Uterus (tissue), 3 donors: ENCODE measurements at regions not wholly inside any gene's neighbourhood (a gene's known extent, or its start where the extent isn't known, plus 50 kb on each side); places are given as distances from the start of the nearest gene placed in this dataset.
"Not testable (repeated sequence)": the region's sequence is repeated elsewhere in the genome, so short reads cannot be mapped to it uniquely, and the experiment has no call there.

Experiments used
- DNase-seq, 2 donors: peaks; one replicate each; pipeline ENCODE4 v3.0.0-alpha.2; 2019 to 2020
- H3K27ac ChIP-seq, 2 donors: fragments of 200-600 bp; sonication (generic); 1 replicate in 1 of 2; 2 replicates in 1 of 2; pipeline ENCODE4 v1.5.1; 2016 to 2018
- H3K27me3 ChIP-seq, 2 donors: fragments of 200-600 bp; sonication (generic); one replicate each; pipeline ENCODE4 v1.5.1; 2018 to 2019; ENCODE audit warnings: control low read depth in 1 of 2
- H3K36me3 ChIP-seq, 2 donors: fragments of 200-600 bp; sonication (generic); one replicate each; pipeline ENCODE4 v1.5.1; 2019; ENCODE audit warnings: control low read depth in 1 of 2
- H3K4me1 ChIP-seq, 2 donors: fragments of 200-600 bp; sonication (generic); one replicate each; pipeline ENCODE4 v1.5.1; 2018 to 2019; ENCODE audit warnings: control low read depth in 1 of 2
- H3K4me3 ChIP-seq, 2 donors: fragments of 200-600 bp; sonication (generic); 1 replicate in 1 of 2; 2 replicates in 1 of 2; pipeline ENCODE4 v1.5.1; 2018 to 2019; ENCODE audit warnings: mild to moderate bottlenecking in 1 of 2
- H3K9me3 ChIP-seq, 2 donors: fragments of 200-600 bp; sonication (generic); one replicate each; pipeline ENCODE4 v1.5.1; 2019; ENCODE audit warnings: control low read depth in 1 of 2
- POLR2A ChIP-seq, 2 donors: fragments of 450-650 bp; IDR thresholded peaks; one replicate each; pipeline ENCODE4 v1.6.1; 2016; ENCODE audit warnings: antibody characterized with exemption in 2 of 2, mild to moderate bottlenecking in 1 of 2, moderate library complexity in 1 of 2
- intact Hi-C: fragments of 100-400 bp; cut with DNase I; formaldehyde crosslinking; loops from one replicate; pipeline ENCODE4 v1.15.1; 2023; ENCODE audit warnings: low total_unique reads
- TF ChIP-seq, protein P1 (sequence below), 4 experiments: fragments of 200-600 bp in 2 of 4; fragments of 450-650 bp in 2 of 4; sonication (generic) in 2 of 4; IDR thresholded peaks; one replicate each; pipeline ENCODE4 v1.5.1; 2016 to 2019; ENCODE audit warnings: antibody characterized with exemption in 4 of 4, mild to moderate bottlenecking in 2 of 4, moderate library complexity in 1 of 4
- donor health status: DM: yes; HTN: yes; CAD: no.

DNA sequence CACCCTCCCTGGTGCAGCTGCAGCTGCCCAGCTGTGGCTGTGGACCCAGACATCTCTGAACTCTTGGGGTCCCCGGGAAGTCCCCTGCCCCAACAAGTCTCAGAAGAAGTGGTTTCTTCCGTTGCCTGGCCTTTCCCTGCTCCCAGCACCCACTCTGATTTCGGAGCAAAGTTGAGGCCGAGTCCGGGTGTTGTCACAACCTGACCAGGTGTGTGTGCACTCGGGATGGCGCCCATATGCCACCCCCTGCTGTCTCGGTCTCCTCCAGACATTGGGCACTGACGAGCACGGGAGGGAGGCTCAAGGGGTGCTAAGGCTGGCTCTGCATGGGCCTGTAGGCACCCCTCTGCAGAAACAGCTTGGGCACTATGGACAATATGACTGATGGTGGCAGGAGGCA, 1055.3 kb downstream of the REEP3 start:
- H3K9me3 ChIP-seq = no peaks in the 10 kb centered on the region
- TF ChIP-seq, protein P1, sequence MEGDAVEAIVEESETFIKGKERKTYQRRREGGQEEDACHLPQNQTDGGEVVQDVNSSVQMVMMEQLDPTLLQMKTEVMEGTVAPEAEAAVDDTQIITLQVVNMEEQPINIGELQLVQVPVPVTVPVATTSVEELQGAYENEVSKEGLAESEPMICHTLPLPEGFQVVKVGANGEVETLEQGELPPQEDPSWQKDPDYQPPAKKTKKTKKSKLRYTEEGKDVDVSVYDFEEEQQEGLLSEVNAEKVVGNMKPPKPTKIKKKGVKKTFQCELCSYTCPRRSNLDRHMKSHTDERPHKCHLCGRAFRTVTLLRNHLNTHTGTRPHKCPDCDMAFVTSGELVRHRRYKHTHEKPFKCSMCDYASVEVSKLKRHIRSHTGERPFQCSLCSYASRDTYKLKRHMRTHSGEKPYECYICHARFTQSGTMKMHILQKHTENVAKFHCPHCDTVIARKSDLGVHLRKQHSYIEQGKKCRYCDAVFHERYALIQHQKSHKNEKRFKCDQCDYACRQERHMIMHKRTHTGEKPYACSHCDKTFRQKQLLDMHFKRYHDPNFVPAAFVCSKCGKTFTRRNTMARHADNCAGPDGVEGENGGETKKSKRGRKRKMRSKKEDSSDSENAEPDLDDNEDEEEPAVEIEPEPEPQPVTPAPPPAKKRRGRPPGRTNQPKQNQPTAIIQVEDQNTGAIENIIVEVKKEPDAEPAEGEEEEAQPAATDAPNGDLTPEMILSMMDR (IDR thresholded peaks at IDR 0.05) = no peak
- TF ChIP-seq POLR2A (IDR thresholded peaks at IDR 0.05) = no peak
- DNase-seq = no peak

DNA sequence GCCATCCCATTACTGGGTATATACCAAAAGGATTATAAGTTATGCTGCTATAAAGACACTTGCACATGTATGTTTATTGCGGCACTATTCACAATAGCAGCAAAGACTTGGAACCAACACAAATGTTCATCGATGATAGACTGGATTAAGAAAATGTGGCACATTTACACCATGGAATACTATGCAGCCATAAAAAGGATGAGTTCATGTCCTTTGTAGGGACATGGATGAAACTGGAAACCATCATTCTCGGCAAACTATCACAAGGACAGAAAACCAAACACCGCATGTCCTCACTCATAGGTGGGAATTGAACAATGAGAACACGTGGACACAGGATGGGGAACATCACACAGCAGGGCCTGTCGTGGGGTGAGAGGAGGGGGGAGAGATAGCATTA, 1057.6 kb downstream of the REEP3 start:
- H3K27me3 ChIP-seq, H3K4me3 ChIP-seq, H3K9me3 ChIP-seq, H3K36me3 ChIP-seq, DNase-seq, H3K4me1 ChIP-seq, H3K27ac ChIP-seq, intact Hi-C loops: not testable (repeated sequence)

More for the DNA sequence above, 1055.3 kb downstream of the REEP3 start:
- Histone ChIP-seq H3K27ac (no peak overlapping the region), H3K4me3 (no peak overlapping the region), H3K36me3 (no peaks in the 10 kb centered on the region), H3K27me3 (no peaks in the 10 kb centered on the region), H3K4me1 (no peaks in the 10 kb centered on the region)
- intact Hi-C loops = no loop called here

DNA sequence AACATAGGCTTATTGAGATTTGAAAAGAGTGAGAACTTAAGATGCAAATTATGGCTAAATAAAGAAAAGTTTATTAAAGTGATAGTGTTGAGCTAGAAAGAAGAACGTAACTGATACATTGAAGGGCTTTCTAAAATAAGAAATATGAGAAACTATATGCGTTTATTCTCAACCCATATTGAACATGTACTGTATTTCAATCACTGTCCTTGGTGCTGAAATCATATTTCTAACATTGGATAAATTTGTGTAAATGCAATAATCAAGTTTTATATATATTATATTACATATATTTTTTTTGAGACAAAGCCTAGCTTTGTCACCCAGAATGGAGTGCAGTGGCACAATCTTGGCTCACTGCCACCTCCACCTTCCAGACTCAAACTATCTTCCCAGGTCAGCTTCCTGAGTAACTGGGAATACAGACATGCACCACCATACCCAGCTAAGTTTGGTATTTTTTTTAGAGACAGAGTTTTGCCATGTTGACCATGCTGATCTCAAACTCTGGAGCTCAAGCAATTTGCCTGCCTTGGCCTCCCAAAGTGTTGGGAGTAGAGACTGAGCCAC, 1065.8 kb downstream of the REEP3 start:
- intact Hi-C loops = no loop called here
- Histone ChIP-seq H3K27me3 (no peaks in the 10 kb centered on the region), H3K36me3 (no peaks in the 10 kb centered on the region), H3K4me1 (no peaks in the 10 kb centered on the region), H3K27ac (no peak overlapping the region), H3K9me3 (no peaks in the 10 kb centered on the region), H3K4me3 (no peak overlapping the region)
- TF ChIP-seq, protein P1 (IDR thresholded peaks at IDR 0.05) = no peak
- no peak for TF ChIP-seq POLR2A (IDR thresholded peaks at IDR 0.05)
- no peak for DNase-seq

DNA sequence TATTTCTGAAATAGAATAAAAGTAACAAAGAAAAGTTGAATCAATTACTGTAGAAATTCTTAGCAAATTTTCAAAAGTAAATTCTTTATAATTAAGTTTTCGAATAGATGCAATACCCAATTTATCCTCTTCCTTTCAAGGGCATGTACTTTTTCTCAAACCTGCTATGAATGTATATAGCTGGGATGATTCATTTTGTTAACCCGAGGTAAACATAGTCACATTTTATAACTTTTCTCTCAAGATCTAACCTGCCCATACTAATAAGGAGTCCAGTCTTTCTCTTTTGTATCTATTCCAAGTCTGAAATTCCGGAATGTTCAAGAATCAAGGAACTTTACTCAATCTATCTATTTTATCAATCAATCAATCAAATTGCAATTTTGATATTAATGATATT, 1072.9 kb downstream of the REEP3 start:
- TF ChIP-seq, protein P1 (IDR thresholded peaks at IDR 0.05) = no peak
- TF ChIP-seq POLR2A (IDR thresholded peaks at IDR 0.05) = no peak
- intact Hi-C loops = no loop called here
- Histone ChIP-seq H3K36me3 (no peaks in the 10 kb centered on the region), H3K9me3 (no peaks in the 10 kb centered on the region), H3K4me3 (no peak overlapping the region), H3K4me1 (no peaks in the 10 kb centered on the region), H3K27me3 (no peaks in the 10 kb centered on the region), H3K27ac (no peak overlapping the region)
- DNase-seq = no peak

DNA sequence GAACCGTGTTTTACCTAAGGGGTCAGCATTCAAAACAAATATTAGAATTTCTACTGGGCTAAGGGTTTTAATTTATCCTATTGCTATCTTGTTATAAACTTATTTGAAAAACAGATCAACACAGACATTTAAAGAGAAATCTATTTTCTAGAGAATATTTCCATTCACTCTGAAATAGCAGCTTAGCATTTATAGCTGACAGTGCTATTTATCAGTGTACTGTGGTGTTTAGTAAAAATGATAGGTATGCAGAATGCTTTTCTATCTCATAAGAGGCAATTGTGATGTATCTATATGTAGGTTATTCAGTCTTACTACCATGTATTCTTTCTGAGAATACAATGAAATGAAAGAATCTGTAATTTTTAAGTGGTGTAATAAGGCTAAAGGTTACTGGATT, 1077.4 kb downstream of the REEP3 start:
- DNase-seq = no peak
- Histone ChIP-seq H3K9me3 (no peaks in the 10 kb centered on the region), H3K4me3 (no peak overlapping the region), H3K36me3 (no peaks in the 10 kb centered on the region), H3K27ac (no peak overlapping the region), H3K4me1 (no peaks in the 10 kb centered on the region), H3K27me3 (no peaks in the 10 kb centered on the region)
- TF ChIP-seq, protein P1 (IDR thresholded peaks at IDR 0.05) = no peak
- no peak for TF ChIP-seq POLR2A (IDR thresholded peaks at IDR 0.05)
- intact Hi-C loops = no loop called here

DNA sequence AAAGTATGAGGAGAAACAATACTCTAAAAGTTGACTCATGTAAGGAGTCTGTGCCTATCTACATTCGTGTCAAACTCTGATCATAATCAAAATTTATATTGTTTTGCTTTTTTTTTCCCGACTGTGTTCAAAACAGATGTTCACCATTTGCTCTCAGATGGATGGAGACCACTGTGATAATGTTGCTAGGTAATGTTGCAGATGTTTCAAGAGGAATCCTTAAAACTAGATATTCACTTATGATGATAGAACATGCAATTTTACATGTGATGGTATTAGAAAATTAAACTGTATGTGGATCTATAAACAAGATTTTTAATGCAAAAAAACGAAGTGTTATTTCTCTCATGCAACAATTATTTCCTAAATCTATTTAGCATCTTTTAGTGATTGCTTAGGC, 1080.1 kb downstream of the REEP3 start:
- no peak for DNase-seq
- Histone ChIP-seq H3K9me3 (no peaks in the 10 kb centered on the region), H3K4me3 (no peak overlapping the region), H3K4me1 (no peaks in the 10 kb centered on the region), H3K27me3 (no peaks in the 10 kb centered on the region), H3K27ac (no peak overlapping the region), H3K36me3 (no peaks in the 10 kb centered on the region)
- TF ChIP-seq, protein P1 (IDR thresholded peaks at IDR 0.05) = no peak
- no peak for TF ChIP-seq POLR2A (IDR thresholded peaks at IDR 0.05)
- intact Hi-C loops = no loop called here
